SK-N-SH (cell line): ENCODE measurements at regions not wholly inside any gene's neighbourhood (a gene's known extent, or its start where the extent isn't known, plus 50 kb on each side); places are given as distances from the start of the nearest gene placed in this dataset.

ENCODE experiments used
- CTCF ChIP-seq: fragments of 200-600 bp; sonication (generic); IDR thresholded peaks from 2 replicates; pipeline ENCODE4 v1.6.1; 2017; ENCODE audit warnings: antibody characterized with exemption, mild to moderate bottlenecking, moderate library complexity
- EP300 ChIP-seq, 2 experiments: IDR thresholded peaks; 2 replicates each; pipeline versions ENCODE4 v1.4.0 to v1.6.1; 2012; ENCODE audit warnings: borderline replicate concordance in 1 of 2, low read depth in 1 of 2, low read length in 1 of 2
- EZH2phosphoT487 ChIP-seq: fragments of 200-600 bp; sonication (generic); IDR thresholded peaks from 2 replicates; pipeline ENCODE4 v1.6.1; 2017; ENCODE audit warnings: low read depth, mixed run types, mild to moderate bottlenecking, antibody characterized with exemption, moderate library complexity, borderline replicate concordance
- JUND ChIP-seq: IDR thresholded peaks from 2 replicates; pipeline ENCODE4 v1.4.0; 2012
- MAX ChIP-seq: IDR thresholded peaks from 2 replicates; pipeline ENCODE4 v1.4.0; 2012; ENCODE audit warnings: low read depth
- POLR2AphosphoS5 ChIP-seq: IDR thresholded peaks from 2 replicates; pipeline ENCODE4 v1.6.1; 2012; ENCODE audit warnings: low read depth, low read length
- RAD21 ChIP-seq: IDR thresholded peaks from 2 replicates; pipeline ENCODE4 v1.6.1; 2012; ENCODE audit warnings: mild to moderate bottlenecking, low read length
- RCOR1 ChIP-seq: fragments of 150-350 bp; IDR thresholded peaks from 2 replicates; pipeline ENCODE4 v1.6.1; 2017; ENCODE audit warnings: antibody characterized with exemption, low read length
- REST ChIP-seq: IDR thresholded peaks from 2 replicates; pipeline ENCODE4 v1.6.1; 2012; ENCODE audit warnings: mild to moderate bottlenecking, low read depth, low read length, moderate library complexity
- USF2 ChIP-seq: fragments of 150-350 bp; IDR thresholded peaks from 2 replicates; pipeline ENCODE4 v1.6.1; 2017; ENCODE audit warnings: antibody characterized with exemption, low read length, low read depth, borderline replicate concordance

GRCh38 chr22:49070501-49070900, 757.2 kb downstream of the BRD1 start:
- TF ChIP-seq EP300 (IDR thresholded peaks at IDR 0.05; ENCODE audit: borderline replicate concordance in 1 of 2, low read depth in 1 of 2, low read length in 1 of 2) (no peak), RAD21 (no peak), CTCF (no peak), EZH2phosphoT487 (no peak), REST (no peak), POLR2AphosphoS5 (no peak), USF2 (no peak), RCOR1 (no peak), MAX (no peak), JUND (no peak)
